ENCODE measurements at regions not wholly inside any gene's neighbourhood (a gene's known extent, or its start where the extent isn't known, plus 50 kb on each side); places are given as distances from the start of the nearest gene placed in this dataset.

- no peak for TF ChIP-seq POLR2A (IDR thresholded peaks at IDR 0.05; ENCODE audit: low read depth, low read length)
- no peak for TF ChIP-seq POLR2AphosphoS5 (IDR thresholded peaks at IDR 0.05; ENCODE audit: low read depth, low read length)
Measured at GRCh38 chr5:6266671-6267197, 111.6 kb downstream of the MED10 start.

All from GM12892 (cell line).